ENCODE measurements at regions not wholly inside any gene's neighbourhood (a gene's known extent, or its start where the extent isn't known, plus 50 kb on each side); places are given as distances from the start of the nearest gene placed in this dataset.

DNA sequence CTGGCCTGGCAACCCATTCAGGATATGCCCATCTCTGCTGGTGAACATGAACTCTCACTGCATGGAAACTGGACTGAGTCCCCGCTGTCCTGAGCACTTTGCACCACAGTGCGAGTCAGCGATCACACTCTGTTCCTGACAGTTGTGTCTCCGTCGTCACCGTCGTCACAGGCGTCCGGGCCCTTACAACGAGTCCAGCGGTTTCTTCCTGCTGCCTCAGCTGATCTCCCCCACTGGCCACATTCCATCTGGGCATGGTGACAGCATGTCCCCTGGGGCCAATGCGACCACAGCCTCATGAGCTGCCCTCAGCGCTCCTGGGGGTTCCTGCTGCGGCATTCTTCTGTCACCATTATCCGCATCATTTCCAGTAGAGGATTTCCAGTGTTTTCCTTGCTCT is 76.8 kb upstream of the KLF6 start:
- TF ChIP-seq, protein P1, sequence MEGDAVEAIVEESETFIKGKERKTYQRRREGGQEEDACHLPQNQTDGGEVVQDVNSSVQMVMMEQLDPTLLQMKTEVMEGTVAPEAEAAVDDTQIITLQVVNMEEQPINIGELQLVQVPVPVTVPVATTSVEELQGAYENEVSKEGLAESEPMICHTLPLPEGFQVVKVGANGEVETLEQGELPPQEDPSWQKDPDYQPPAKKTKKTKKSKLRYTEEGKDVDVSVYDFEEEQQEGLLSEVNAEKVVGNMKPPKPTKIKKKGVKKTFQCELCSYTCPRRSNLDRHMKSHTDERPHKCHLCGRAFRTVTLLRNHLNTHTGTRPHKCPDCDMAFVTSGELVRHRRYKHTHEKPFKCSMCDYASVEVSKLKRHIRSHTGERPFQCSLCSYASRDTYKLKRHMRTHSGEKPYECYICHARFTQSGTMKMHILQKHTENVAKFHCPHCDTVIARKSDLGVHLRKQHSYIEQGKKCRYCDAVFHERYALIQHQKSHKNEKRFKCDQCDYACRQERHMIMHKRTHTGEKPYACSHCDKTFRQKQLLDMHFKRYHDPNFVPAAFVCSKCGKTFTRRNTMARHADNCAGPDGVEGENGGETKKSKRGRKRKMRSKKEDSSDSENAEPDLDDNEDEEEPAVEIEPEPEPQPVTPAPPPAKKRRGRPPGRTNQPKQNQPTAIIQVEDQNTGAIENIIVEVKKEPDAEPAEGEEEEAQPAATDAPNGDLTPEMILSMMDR (optimal IDR thresholded peaks at IDR 0.05 in 1 of 3, IDR thresholded peaks at IDR 0.05 in 1 of 3, conservative IDR thresholded peaks at IDR 0.05 in 1 of 3; ENCODE audit: extremely low read depth in 1 of 3, insufficient read depth in 2 of 3, low read length in 3 of 3) = no peak
- no peak for TF ChIP-seq EZH2 (IDR thresholded peaks at IDR 0.05; ENCODE audit: low read length)

Measured in keratinocyte (primary cell).